Activated CD4-positive, alpha-beta T cell treated with anti-CD3 and anti-CD28 coated beads, Interleukin-2, amount 50 U/mL, for 24 hours (primary cell): ENCODE measurements at regions not wholly inside any gene's neighbourhood (a gene's known extent, or its start where the extent isn't known, plus 50 kb on each side); places are given as distances from the start of the nearest gene placed in this dataset.
"Not testable (repeated sequence)": the region's sequence is repeated elsewhere in the genome, so short reads cannot be mapped to it uniquely, and the experiment has no call there.

ENCODE experiments used
- DNase-seq, 2 donors: peaks; one replicate each; pipeline ENCODE4 v3.0.0-alpha.2; 2020; ENCODE audit warnings: low read depth in 1 of 2, low spot score in 1 of 2

DNA sequence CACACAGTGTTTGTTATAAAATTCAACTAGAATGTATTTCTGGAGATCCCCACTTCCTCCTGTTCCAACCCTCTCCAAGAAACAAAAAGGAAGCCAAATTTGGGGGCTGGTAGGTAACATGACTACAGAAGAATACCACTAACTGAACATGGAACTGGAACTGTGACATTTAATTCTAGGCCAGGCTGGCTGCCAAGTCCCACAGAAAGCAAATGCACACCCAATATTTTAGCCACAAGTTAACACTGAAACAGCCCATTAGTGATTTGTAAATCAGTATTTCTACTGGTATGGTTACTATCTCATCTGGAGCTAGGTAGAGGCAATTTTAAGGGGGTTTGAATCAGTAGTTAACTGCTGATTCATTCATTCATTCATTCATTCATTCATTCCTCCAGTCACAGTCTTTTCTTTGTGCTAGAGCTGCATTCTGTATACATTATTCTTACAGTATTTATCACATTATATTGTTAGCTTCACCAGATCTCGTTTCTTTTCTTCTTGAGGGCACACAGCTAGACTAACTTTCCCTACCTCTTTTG lies 131.7 kb upstream of the GDNF start:
- DNase-seq = no peak

DNA sequence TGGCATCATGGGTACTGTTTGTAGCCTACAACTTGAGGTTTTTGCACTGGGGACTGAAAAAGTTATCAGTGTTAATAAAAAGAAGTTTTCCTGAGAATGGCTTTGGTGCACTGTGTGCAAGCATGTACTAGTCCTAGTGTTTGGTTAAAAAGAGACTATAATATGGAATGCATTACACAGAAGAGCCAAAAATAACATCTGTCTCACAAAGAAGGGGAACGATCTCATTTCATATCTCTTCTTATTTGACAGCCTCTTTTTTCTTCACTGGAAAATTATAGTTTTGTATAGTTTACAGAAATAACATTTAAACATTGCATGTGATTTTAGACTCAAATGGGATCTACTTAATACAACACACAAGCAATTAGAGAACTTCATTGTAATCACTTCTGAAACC lies 127.0 kb upstream of the GDNF start:
- no peak for DNase-seq

DNA sequence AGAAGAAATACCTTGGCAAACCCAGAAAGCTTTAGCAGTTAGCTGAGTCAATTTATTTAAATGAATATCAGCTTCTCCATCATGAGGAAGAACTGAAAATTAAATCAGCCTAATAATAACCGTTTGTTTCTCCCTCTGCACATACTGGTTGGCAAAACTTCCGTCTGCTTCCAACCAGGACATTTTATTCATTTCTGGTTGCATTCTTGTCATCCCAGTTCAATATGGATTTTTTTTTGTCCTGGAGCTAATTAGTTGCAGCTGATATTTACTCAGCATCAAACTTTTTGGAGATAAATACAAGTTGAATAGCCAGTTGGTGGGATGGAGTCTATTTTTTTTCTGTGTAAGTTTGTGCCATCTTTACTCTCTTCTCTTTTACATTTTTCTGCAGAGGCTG lies 126.5 kb upstream of the GDNF start:
- no peak for DNase-seq

DNA sequence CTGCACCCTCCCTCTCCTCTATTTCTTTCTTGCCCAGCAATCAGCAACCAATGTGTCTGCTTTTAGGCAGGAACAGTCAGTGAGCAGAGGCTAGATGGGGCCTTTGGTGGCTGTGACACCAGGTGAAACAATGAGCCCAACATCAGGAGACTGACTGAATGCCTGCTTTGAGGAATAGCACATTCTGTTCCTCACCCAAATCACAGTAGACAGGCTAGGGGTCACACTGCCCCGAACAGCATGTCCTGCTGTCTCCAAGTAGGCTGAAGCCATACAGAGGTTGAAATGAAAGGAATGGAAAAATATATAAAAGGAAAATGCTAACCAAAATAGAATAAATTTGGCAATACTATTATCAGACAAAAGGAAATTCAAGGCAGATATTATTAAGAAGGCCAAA lies 122.5 kb upstream of the GDNF start:
- no peak for DNase-seq

DNA sequence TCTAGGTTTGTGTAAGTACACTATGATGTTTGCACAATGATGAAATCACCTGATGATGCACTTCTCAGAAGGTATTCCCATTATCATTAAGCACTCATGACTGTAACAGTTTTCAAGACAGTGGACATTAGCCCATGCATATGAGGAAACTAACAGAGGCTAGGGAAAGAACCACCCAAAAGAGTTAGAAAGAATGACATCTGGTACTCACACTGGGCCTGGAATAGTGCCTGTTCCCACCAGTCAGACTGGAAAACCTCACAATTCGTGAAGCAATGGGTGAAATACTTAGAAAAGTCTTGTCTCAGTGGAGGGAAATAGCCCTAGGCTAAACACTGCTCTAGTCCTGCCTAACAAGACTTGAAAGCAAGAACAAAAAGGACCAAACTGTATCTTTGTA lies 117.4 kb upstream of the GDNF start:
- no peak for DNase-seq

DNA sequence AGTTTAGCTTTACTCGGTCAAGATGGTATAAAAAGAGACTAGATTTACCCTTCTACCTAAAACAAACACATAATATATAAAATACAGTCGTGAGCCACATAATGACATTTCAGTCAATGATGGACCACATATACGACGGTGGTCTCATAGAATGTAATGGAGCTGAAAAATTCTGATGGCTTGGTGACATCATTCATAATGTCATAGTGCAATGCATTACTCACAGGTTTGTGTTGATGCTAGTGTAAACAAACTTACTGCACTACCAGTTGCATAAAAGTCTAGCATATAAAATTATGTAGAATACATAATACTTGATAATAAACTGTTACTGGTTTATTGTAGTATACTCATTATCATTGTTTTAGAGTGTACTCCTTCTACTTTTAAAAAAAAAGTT lies 115.9 kb upstream of the GDNF start:
- DNase-seq = no peak

DNA sequence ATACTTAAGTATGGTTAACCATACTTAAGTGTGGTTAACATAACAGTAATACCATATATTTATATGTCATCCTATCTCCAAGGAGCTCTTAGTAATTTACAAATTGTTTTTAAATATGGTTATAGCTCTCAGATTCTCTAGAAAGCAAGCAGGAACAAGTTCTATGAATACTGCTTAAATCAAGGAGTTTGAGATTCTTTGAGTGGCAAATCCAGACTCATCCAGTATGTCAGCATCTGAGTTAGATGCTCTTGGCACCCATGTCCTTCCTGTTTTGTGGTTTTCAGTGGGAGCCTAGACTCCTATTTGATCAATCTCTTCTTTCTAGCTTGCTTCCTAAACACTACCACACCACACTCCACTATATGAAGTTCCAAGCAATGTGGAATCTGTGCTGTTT lies 114.7 kb upstream of the GDNF start:
- no peak for DNase-seq

DNA sequence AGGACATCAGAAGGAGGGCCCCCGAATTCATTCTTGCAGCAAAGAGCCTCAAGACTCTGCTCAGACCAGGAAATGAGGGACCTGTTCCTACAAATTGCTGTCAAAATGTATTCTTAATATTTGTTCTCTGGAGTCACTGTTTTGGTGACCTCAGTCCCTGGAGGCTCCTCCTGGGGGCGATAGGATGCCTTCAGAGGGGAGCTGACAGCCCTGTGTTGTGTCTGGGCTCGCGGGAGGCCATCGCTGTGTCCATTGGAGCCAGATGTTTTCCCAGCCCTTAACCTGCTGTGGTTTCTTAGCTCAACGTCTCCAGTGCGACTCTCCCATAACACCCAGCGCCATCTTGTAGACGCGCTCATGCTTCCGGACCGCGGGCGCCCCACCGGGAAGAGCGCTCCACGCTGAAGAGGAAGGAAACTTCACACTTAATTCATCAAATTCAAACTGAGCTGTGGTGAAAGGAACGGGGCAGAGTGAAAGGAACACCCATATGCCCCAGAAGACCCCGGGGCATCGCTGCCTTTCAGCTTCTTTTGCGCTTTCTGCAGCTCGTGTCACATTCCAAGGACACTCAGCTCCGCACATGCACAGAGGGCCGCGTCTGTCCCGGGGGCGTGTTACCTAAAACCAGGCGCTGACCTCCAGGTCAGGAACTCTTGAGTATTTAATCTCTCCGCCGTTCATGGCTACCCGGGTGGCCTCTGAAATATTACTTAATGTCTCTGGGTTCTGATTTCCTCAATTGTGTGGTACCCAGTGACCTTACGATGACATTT lies 112.3 kb upstream of the GDNF start:
- DNase-seq = no peak

DNA sequence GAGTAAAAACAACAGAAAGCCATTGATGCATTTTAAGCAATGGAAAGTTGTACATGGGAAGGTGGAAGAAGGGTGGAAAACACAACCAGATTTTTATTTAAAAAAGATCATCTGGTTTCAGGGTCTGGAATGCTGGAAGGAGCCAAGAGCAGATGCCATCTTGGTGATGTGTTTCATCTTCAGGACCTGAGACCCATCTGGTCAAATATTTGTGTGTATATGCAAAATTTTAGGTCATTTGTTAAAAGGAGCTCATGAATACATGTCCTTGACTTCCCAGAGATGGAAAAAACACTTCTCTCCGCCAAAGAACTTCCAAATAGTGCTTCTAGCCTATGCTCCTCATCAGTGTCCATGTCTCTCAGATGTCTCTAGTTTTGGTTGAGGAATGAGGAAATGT lies 110.6 kb upstream of the GDNF start:
- DNase-seq = no peak

DNA sequence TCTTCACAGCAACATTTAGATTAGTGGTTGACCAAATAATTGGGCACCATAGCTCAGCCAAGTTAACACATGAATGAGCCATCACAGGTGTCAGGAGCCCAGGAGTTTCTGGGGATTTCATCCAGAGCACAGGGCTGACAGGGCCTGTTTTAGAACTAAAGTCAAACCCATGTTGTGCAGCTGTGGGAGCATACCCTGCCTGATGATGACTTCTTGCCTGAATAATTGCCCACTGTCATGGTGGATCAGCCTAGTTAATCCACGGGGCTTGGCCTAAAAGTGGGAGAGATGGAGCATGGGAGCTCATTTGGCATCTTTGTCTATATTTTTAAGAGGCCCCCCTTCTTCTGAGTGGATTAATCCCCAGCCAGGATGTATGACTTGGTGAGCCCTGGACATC lies 105.6 kb upstream of the GDNF start:
- no peak for DNase-seq

DNA sequence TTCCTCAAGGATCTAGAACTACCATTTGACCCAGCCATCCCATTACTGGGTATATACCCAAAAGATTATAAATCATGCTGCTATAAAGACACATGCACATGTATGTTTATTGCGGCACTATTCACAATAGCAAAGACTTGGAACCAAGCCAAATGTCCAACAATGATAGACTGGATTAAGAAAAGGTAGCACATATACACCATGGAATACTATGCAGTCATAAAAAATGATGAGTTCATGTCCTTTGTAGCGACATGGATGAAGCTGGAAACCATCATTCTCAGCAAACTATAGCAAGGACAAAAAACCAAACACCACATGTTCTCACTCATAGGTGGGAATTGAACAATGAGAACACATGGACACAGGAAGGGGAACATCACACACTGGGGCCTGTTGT lies 103.3 kb upstream of the GDNF start:
- DNase-seq = not testable (repeated sequence)

DNA sequence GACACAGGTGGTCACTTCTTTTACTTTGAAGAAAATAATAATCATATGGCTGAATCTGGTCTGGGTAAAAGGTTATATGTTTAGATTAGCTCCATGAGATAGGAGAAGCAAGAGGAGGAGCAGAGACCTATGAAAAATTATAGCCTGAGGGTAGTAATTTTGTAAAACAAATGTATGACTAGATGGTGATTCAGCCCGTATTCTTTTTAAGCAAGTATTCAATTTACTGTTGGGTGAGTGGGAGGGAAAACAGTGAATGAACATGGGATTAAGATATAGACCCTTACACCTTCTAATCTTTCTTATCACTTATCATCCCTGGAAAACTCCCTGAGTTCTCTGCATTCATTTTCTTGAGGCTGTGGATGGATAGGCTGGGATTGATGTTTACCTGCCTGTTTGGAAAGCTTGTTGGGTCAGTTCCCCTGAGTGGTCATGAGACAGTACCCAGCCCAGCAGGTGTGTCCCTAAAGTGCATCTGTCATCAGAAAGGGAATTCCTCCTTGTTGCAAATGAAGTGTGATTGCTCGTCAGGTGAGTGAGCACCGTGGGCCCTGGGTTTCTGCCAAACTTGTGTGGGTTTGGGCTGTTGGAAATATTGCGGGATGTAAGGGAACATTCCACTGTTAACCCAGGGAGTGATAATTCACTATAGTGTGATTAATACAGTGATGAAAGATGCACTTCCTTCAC lies 101.2 kb upstream of the GDNF start:
- no peak for DNase-seq

DNA sequence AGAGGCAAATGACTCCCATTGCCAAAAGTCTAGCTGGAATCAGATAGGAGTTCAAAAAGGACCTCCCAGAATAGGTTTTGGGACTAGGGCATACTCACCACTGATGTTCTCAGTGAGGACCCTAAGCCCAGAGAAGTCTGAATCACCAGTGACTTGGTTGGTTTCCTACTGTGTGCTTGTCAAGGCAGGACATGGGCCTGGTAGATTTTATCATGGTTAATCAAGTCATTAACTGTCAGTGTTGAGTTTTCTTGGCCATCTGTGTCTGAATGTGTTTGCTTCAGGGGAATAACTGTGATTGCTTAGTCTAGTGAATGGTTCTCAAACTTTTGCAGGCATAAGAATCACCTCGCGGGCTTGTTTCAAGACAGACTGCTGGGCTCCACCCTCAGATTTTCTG lies 99.0 kb upstream of the GDNF start:
- DNase-seq = no peak

DNA sequence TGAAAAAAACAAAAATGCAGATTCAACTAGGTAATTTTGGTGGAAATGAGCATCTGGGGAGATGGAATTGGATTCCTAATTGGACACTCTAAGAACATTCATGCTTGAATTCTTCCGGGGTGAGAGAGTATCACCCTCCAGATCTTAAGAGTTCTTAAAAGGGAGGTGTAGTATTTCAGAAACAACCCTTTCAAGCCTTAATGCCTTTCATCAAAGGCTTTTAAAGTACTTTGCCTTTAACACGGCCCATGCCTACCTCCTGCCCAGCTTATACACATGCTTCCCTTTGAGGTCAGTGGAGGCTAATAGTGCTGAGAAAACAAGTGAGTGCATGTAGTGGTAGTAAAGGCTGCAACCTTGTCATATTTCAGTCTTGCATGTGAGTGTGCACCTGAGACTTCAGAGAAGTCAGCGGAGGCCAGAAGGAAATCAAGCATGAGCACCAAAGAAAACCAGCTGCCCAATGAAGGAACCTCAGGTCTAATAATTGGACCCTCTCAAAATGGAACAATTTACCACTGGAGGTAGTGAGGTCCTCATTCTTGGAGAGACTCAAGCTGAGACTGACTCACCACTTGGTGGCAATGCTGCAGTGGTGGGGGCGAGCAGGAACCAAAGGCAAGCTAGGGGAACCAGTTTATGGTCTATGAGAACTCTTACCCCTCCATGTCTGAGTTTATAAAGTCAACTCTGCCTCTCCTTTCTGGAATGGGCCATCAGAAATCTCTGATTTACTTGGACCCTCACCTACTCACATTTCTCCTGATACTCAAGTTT lies 98.4 kb upstream of the GDNF start:
- DNase-seq = no peak

DNA sequence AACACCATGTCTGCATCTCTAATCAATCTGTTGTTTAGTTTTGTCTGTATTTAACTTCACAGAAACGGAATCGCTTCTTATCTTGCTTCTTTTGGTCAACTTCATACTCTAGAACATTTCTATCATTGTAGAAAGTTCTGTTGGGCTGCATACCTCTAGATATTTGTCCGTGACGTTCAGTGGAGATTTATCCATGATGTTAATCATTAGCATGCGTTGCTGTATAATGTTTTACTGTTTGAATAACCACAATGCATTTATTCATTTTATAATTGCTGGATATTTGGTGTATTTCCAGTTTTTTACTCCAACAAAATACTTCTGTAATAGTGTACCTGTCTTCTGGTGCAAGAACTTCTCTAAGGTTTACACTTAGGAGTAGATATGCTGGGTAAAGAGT lies 96.2 kb upstream of the GDNF start:
- DNase-seq = no peak

DNA sequence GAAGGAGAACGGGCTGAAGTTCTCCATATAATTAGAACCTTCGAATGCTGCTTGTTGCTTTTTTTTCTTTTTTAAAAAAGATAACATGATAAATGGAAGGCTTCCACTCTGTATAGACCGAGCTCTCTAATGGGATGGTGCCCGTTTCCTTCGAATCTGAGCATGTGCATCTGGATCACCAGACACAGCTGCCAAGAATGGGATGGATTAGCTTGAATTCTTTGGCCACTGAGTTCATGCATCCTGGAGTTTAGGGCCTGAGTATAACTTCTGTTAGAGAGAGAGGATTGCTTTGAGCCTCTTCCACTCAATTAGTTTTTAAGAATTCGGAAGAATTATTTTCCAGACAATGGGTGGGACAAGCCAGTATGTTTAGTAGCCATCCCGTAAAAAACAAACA lies 93.7 kb upstream of the GDNF start:
- no peak for DNase-seq

DNA sequence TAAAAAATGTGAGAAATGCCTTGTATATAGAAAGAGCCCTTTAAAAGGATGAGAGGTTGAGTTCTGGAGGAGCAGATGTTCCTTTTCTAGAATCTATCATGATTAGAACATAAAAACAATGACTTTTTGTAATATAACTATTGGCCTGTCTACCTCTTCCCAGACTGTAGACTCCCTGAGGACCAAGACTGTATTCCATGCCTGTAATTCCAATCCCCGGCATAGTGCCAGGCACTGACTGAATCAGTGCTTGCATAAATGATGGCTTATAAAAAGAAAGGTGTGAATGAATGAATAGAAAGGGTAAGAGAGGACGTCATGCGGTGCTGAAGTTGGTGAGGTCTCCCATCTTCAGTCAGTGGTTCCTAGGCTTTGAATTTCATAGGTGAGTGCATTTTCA lies 92.6 kb upstream of the GDNF start:
- no peak for DNase-seq

DNA sequence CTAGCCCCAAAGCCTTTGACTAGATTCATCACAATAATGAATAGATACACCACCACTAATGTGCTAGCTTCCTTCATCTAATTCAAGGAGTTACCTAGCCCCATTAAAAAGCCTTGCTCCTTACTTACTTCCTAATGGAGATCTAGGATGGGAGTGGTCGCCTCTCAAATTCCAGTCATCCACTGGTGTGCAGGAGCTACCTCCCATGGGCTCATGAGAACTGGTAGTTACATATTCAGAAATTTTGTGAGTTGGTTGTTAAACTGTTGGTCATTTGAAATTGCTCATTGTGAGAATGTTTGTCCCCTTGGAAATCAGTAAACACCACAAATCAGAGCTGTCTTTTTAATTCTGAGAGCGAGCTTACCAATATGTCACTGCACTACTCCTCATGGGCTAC lies 91.7 kb upstream of the GDNF start:
- no peak for DNase-seq

DNA sequence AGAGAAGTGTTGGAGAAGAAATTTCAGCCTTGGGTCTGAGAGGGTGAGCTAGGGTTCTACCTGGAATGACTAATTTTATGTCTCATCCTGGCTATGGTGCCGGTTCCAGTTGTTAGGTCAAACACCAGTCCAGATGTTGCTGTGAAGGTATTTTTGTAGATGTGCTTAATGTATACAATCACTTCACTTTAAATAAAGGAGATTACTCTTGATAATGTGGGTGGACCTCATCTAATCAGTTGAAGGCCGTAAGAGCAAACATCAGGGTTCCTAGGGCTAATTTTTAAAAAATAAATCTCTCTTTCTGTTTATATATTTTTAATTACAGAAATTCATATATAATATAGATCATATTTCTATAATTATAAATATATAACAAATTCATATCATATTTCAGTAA lies 90.5 kb upstream of the GDNF start:
- no peak for DNase-seq

DNA sequence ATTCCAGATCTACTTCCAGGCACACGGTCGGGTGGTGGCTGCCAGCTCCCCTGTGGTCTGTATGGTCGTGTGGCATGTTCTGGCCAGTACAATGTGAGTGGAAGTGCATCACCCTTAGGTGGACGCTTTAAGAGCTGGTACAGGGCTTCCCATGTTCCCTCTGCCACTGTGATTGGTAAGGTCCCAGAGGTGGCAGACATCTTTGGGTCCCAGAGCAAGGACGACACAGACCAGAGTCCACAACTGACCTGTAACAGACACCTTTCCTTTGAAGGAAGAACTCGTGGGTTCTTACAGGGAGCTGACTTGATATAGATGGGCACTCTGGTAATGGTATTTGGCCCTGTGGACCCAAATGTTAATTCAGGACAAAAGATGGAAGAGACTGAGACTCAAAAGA lies 90.0 kb upstream of the GDNF start:
- DNase-seq = no peak

DNA sequence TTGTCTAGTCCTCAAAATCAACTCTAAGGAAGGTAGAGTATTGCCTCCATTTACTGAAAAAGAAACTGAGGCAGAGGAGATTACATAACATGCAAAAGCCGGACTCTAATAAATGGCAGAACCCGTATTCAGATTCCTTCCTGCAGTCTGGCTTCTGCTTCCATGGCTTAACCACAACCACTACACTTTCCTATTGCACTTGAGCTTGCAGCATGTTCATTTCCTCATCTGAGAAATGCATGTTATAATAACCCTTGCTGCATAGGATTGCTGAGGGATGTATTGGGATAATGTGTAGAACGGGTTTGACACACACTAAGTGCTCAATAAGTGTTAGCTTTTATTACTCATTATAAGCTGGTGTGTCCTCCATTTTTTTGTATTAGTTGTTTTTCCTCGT lies 87.9 kb upstream of the GDNF start:
- not testable (repeated sequence) for DNase-seq

DNA sequence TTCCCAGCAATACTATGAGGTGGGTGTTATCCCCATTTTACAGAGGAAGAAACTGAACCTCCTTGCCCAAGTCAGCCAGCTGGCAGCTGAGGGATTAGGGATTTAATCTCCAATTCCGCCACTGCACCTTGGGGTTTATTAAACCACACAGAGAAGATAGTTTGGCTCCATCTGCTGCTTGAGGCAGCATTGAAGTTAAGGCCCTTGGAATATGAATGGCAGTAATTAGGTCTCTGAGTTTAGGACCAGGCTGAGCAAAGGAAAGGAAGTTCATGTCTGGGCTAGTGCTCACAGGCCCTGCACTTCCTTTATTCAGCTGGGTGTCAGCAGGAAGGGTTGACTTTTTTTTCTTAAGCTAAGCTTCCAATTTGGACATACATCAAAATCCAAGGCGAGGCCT lies 86.9 kb upstream of the GDNF start:
- DNase-seq = no peak
